Activated naive CD8-positive, alpha-beta T cell treated with anti-CD3 and anti-CD28 coated beads, Interleukin-2, amount 10 ng/mL, durations not matched to agents 7 days and 5 days (primary cell): ENCODE measurements at regions not wholly inside any gene's neighbourhood (a gene's known extent, or its start where the extent isn't known, plus 50 kb on each side); places are given as distances from the start of the nearest gene placed in this dataset.

ENCODE experiments used
- ATAC-seq: fragments of 150-1000 bp; cut with Tn5 transposase; one replicate; pipeline ENCODE4 v1.10.0; 2021; ENCODE audit warnings: low read depth, moderate library complexity
- POLR2A ChIA-PET: fragments of 350-600 bp; sonication (Branson Sonifier 250); formaldehyde crosslinking; loops from one replicate; lab custom pipeline; 2021; ENCODE audit warnings: antibody characterized with exemption; lab: Charles Lee
- DNase-seq: peaks from one replicate; pipeline ENCODE4 v3.0.0; 2021
- H3K27ac Mint-ChIP-seq: one replicate; pipeline ENCODE4 v1.8.0; 2022; ENCODE audit warnings: mild to moderate bottlenecking, mixed read lengths
- H3K27me3 Mint-ChIP-seq: one replicate; pipeline ENCODE4 v1.8.0; 2022; ENCODE audit warnings: mild to moderate bottlenecking, moderate library complexity, mixed read lengths
- H3K36me3 Mint-ChIP-seq: one replicate; pipeline ENCODE4 v1.8.0; 2021; ENCODE audit warnings: mild to moderate bottlenecking, mixed read lengths
- H3K4me1 Mint-ChIP-seq: one replicate; pipeline ENCODE4 v1.8.0; 2021; ENCODE audit warnings: mixed read lengths
- H3K4me3 Mint-ChIP-seq: one replicate; pipeline ENCODE4 v1.8.0; 2022; ENCODE audit warnings: mild to moderate bottlenecking, moderate library complexity, mixed read lengths
- H3K9me3 Mint-ChIP-seq: one replicate; pipeline ENCODE4 v1.8.0; 2021; ENCODE audit warnings: mixed read lengths

GRCh38 chr15:47398594-47398993 lies 318.7 kb upstream of the SEMA6D start:
- ATAC-seq (no peak), DNase-seq (no peak)
- Mint-ChIP-seq H3K27me3 (no peaks in the 10 kb centered on the region), H3K4me3 (no peak overlapping the region), H3K4me1 (no peaks in the 10 kb centered on the region), H3K36me3 (no peaks in the 10 kb centered on the region), H3K9me3 (no peaks in the 10 kb centered on the region), H3K27ac (no peak overlapping the region)
- POLR2A ChIA-PET = no interaction called here

- H3K27ac Mint-ChIP-seq = no peak overlapping the region
- POLR2A ChIA-PET = no interaction called here
- H3K27me3 Mint-ChIP-seq = no peaks in the 10 kb centered on the region
- H3K4me3 Mint-ChIP-seq = no peak overlapping the region
- ATAC-seq = no peak
- DNase-seq = no peak
- no peaks in the 10 kb centered on the region for H3K36me3 Mint-ChIP-seq
- no peaks in the 10 kb centered on the region for H3K4me1 Mint-ChIP-seq
- no peaks in the 10 kb centered on the region for H3K9me3 Mint-ChIP-seq
These were observed 318.2 kb upstream of the SEMA6D start for GRCh38 chr15:47399100-47399499.

- Mint-ChIP-seq H3K9me3 (no peaks in the 10 kb centered on the region), H3K27ac (no peak overlapping the region), H3K4me1 (no peaks in the 10 kb centered on the region), H3K36me3 (no peaks in the 10 kb centered on the region), H3K4me3 (no peak overlapping the region), H3K27me3 (no peaks in the 10 kb centered on the region)
- ATAC-seq (no peak), DNase-seq (no peak)
- POLR2A ChIA-PET = no interaction called here
These were observed 316.7 kb upstream of the SEMA6D start for GRCh38 chr15:47400603-47401002.

GRCh38 chr15:47401427-47401826 lies 315.9 kb upstream of the SEMA6D start:
- POLR2A ChIA-PET = no interaction called here
- H3K4me1 Mint-ChIP-seq = no peaks in the 10 kb centered on the region
- no peak for ATAC-seq
- H3K36me3 Mint-ChIP-seq = no peaks in the 10 kb centered on the region
- H3K27me3 Mint-ChIP-seq = no peaks in the 10 kb centered on the region
- no peak overlapping the region for H3K27ac Mint-ChIP-seq
- H3K4me3 Mint-ChIP-seq = no peak overlapping the region
- DNase-seq = no peak
- no peaks in the 10 kb centered on the region for H3K9me3 Mint-ChIP-seq

- H3K4me3 Mint-ChIP-seq = no peak overlapping the region
- H3K9me3 Mint-ChIP-seq = no peaks in the 10 kb centered on the region
- no peak overlapping the region for H3K27ac Mint-ChIP-seq
- no peak for ATAC-seq
- no peak for DNase-seq
- H3K36me3 Mint-ChIP-seq = no peaks in the 10 kb centered on the region
- POLR2A ChIA-PET = no interaction called here
- H3K27me3 Mint-ChIP-seq = no peaks in the 10 kb centered on the region
- H3K4me1 Mint-ChIP-seq = no peaks in the 10 kb centered on the region
These were observed 314.5 kb upstream of the SEMA6D start for GRCh38 chr15:47402829-47403228.

GRCh38 chr15:47404877-47405276 lies 312.4 kb upstream of the SEMA6D start:
- H3K27ac Mint-ChIP-seq = no peak overlapping the region
- DNase-seq (no peak), ATAC-seq (no peak)
- H3K36me3 Mint-ChIP-seq = no peaks in the 10 kb centered on the region
- POLR2A ChIA-PET = no interaction called here
- H3K4me3 Mint-ChIP-seq = no peak overlapping the region
- H3K9me3 Mint-ChIP-seq = peaks cover 2% of the 10 kb centered on the region
- no peaks in the 10 kb centered on the region for H3K27me3 Mint-ChIP-seq
- no peaks in the 10 kb centered on the region for H3K4me1 Mint-ChIP-seq

GRCh38 chr15:47405365-47406162 lies 311.7 kb upstream of the SEMA6D start:
- Mint-ChIP-seq H3K4me1 (no peaks in the 10 kb centered on the region), H3K4me3 (no peak overlapping the region), H3K27ac (no peak overlapping the region), H3K9me3 (peaks cover 2% of the 10 kb centered on the region), H3K27me3 (no peaks in the 10 kb centered on the region), H3K36me3 (no peaks in the 10 kb centered on the region)
- POLR2A ChIA-PET = no interaction called here
- ATAC-seq = no peak
- no peak for DNase-seq

- H3K27ac Mint-ChIP-seq = no peak overlapping the region
- no peak for DNase-seq
These were observed 309.6 kb upstream of the SEMA6D start for GRCh38 chr15:47407692-47408091.

GRCh38 chr15:47409038-47409437 lies 308.3 kb upstream of the SEMA6D start:
- H3K36me3 Mint-ChIP-seq = no peaks in the 10 kb centered on the region
- peaks cover 2% of the 10 kb centered on the region for H3K9me3 Mint-ChIP-seq
- H3K4me3 Mint-ChIP-seq = no peak overlapping the region
- no peaks in the 10 kb centered on the region for H3K4me1 Mint-ChIP-seq
- POLR2A ChIA-PET = no interaction called here
- no peak for DNase-seq
- no peak overlapping the region for H3K27ac Mint-ChIP-seq
- ATAC-seq = no peak
- no peaks in the 10 kb centered on the region for H3K27me3 Mint-ChIP-seq

More at GRCh38 chr15:47407692-47408091, 309.6 kb upstream of the SEMA6D start:
- Mint-ChIP-seq H3K27me3 (no peaks in the 10 kb centered on the region), H3K4me3 (no peak overlapping the region), H3K4me1 (no peaks in the 10 kb centered on the region), H3K9me3 (peaks cover 2% of the 10 kb centered on the region), H3K36me3 (no peaks in the 10 kb centered on the region)
- POLR2A ChIA-PET = no interaction called here
- ATAC-seq = no peak

- DNase-seq = no peak
- Mint-ChIP-seq H3K27me3 (no peaks in the 10 kb centered on the region), H3K4me3 (no peak overlapping the region), H3K27ac (no peak overlapping the region), H3K9me3 (peaks cover 2% of the 10 kb centered on the region), H3K4me1 (no peaks in the 10 kb centered on the region), H3K36me3 (no peaks in the 10 kb centered on the region)
- ATAC-seq = no peak
- POLR2A ChIA-PET = no interaction called here
These were observed 307.7 kb upstream of the SEMA6D start for GRCh38 chr15:47409600-47409999.

GRCh38 chr15:47410247-47410646 lies 307.1 kb upstream of the SEMA6D start:
- H3K4me3 Mint-ChIP-seq = no peak overlapping the region
- no peak for ATAC-seq

GRCh38 chr15:47411733-47412132 lies 305.6 kb upstream of the SEMA6D start:
- ATAC-seq (no peak), DNase-seq (no peak)
- Mint-ChIP-seq H3K27me3 (no peaks in the 10 kb centered on the region), H3K27ac (no peak overlapping the region), H3K36me3 (no peaks in the 10 kb centered on the region), H3K9me3 (peaks cover 2% of the 10 kb centered on the region), H3K4me3 (no peak overlapping the region), H3K4me1 (no peaks in the 10 kb centered on the region)
- POLR2A ChIA-PET = no interaction called here

More at GRCh38 chr15:47410247-47410646, 307.1 kb upstream of the SEMA6D start:
- peaks cover 2% of the 10 kb centered on the region for H3K9me3 Mint-ChIP-seq
- H3K4me1 Mint-ChIP-seq = no peaks in the 10 kb centered on the region
- no peaks in the 10 kb centered on the region for H3K27me3 Mint-ChIP-seq
- no peak for DNase-seq
- POLR2A ChIA-PET = no interaction called here
- no peak overlapping the region for H3K27ac Mint-ChIP-seq
- no peaks in the 10 kb centered on the region for H3K36me3 Mint-ChIP-seq

- POLR2A ChIA-PET = no interaction called here
- Mint-ChIP-seq H3K27me3 (no peaks in the 10 kb centered on the region), H3K36me3 (no peaks in the 10 kb centered on the region), H3K4me1 (no peaks in the 10 kb centered on the region), H3K4me3 (no peak overlapping the region), H3K27ac (no peak overlapping the region), H3K9me3 (peaks cover 2% of the 10 kb centered on the region)
- no peak for ATAC-seq
- no peak for DNase-seq
These were observed 305.2 kb upstream of the SEMA6D start for GRCh38 chr15:47412136-47412535.

GRCh38 chr15:47412802-47413201 lies 304.5 kb upstream of the SEMA6D start:
- POLR2A ChIA-PET = no interaction called here
- Mint-ChIP-seq H3K27me3 (no peaks in the 10 kb centered on the region), H3K4me3 (no peak overlapping the region), H3K27ac (no peak overlapping the region), H3K36me3 (no peaks in the 10 kb centered on the region), H3K4me1 (no peaks in the 10 kb centered on the region), H3K9me3 (peaks cover 2% of the 10 kb centered on the region)
- DNase-seq (no peak), ATAC-seq (no peak)
